ENCODE measurements at regions not wholly inside any gene's neighbourhood (a gene's known extent, or its start where the extent isn't known, plus 50 kb on each side); places are given as distances from the start of the nearest gene placed in this dataset.
A peak's percentile ranks its signal among the peaks of the same experiment; 100 is the strongest.

DNA sequence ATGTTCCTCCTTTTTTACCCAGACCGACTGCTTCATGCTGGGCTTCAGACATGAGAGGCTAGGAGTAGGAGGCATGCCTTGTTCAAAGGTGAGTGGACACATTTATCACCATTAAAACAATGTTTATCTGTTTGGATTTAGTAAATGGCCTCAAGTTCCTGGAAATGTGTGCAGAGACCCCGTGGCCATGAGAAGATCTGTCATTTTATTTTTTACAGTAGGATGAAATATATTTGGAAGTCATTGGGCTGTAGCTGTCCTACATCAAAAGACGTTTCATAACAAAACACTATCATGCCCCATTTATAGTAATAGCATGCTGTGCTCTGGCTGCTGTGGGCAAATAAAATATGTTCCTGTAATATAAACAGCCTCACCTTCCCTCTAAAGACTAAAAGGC, 403.9 kb upstream of the TNP1 start:
- no peak for DNase-seq

DNA sequence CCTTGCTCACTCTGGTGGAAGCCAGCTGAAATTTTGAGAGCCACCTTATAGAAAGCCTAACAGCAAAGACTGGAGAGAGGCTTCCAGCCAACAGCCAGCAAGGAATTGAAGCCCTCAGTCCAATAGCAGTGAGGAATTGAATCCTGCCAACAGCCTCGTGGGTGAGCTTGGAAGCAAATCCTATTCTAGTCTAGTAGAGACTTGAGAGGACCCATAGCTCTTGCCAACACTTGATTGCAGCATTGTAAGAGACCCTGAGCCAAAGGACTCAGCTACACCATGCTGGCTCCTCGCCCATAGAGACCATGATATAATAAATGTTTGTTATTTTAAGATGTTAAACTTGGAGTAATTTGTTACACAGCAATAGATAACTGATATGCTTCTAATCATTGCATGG, 403.0 kb upstream of the TNP1 start:
- no peak for DNase-seq

DNA sequence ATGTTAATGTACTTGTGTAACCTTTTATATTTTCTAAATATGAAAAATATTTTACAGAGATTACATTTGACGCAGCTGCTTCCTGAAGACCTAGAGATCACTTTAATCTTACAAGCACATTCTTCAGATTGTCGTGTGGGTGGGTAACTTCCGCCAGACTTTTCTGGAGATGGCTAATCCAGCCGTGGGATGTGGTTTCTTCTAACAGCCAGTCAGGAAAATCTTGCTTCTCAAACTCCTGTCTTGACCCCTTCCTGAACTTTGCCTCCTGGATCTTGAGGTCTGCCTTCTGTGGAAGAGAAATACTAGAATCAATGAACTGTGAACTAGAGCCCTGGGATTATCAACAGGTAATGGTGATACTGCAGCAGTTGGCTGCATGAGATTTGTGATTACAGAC, 401.6 kb upstream of the TNP1 start:
- DNase-seq = no peak

DNA sequence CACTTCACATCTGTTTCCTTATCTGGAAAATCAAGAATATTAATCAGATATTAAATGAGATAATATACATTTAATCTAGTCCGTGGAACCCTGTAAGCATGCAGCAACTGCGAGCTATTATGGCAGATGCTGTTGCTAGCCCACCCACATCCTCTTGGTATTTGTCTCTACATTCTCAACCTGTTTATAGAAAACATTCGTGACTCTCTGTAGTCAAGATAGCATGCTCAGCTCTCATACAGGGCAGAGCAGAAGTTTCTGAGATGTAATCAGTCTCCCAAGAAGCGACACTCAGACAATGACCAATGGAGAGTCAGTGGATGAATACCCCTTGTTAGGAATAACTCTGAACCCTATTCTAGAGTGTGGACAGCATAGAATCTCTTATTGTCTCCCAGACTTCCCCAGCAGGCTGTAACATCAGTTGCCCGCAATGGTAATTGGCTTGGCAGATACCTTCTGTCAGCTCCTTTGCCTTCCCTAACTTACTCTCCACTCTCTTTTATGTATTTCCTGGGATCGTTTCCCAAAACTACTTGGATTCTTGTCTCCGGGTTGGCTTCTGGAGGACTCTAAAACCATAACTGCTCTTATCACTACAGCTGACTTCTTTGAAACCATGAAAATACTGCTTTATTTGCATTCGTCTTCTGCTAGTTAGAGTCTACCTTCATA, 400.7 kb upstream of the TNP1 start:
- no peak for DNase-seq

DNA sequence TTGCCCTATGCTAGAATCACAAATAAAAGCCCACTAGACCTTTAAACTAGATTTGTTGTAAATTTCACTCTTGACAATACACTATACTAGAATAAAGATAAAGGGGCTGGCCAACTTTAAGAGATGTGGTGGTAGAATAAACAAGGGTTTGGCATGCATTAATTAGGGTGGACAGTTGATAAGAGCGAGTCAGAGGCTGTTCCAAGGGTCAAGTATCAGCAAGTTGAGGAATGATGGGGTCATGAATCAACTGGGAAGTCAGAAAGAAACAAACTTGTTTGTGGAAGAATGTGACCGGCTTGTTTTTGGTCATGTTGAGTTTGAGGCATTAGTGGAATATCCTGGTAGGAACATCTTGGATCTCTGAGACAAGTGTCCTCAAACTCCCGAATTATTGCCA, 398.3 kb upstream of the TNP1 start:
- no peak for DNase-seq

DNA sequence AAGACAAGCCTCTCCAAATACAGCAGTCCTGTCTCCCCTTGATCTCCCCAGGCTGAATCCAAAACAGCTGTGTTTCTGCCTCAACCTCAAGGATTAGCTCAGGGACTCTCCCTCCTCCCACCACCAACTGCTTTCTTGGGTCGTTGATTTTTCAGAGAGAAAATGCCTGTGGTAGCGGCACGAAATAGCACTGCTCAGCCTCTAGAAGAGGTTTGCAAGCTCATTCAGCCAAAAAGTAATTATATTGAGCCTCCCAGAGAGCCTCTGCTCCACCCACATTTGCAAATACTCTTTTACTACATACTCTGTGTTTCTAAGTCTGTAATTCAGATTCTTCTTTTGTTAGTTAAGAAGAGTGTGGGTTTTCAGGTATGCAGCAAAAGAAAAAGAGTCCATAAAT, 396.4 kb upstream of the TNP1 start:
- DNase-seq = no peak

DNA sequence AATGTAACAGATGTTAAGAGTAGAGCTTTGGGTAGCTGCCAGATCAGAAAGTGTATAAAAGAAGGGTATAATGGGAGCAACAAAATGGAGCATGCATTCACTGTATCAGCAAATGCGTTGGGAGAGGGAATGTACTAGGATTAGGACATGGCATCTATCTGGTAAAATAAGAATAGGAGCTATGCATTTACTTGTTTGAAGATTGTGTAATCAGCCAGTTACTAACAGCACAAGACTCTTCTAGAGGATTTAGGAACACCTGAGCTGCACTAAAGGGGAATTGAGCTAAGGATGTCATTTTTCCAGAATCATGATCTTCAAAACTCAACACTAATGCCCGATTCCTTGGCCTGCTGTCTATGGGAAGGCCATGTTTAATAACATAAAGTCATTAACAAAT, 394.2 kb upstream of the TNP1 start:
- no peak for DNase-seq

DNA sequence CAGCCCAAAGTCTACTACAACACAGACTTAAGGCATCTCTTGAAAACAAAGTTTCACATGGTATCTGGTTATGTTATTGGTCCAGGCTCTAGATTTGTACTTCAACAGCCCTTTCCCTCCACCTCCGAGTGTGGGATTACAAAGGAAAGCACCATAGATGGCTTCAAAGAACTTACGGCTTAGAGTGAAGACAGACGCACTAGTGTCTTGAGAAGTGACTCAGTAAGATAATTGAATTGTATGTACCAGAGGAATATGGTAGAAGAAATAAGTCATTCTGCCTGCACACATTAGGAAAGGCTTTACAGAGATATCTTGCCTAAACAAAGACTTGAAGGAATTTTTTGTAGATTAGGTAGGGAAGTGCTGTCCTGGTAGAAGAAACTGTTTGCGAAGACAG, 392.3 kb upstream of the TNP1 start:
- DNase-seq = no peak

DNA sequence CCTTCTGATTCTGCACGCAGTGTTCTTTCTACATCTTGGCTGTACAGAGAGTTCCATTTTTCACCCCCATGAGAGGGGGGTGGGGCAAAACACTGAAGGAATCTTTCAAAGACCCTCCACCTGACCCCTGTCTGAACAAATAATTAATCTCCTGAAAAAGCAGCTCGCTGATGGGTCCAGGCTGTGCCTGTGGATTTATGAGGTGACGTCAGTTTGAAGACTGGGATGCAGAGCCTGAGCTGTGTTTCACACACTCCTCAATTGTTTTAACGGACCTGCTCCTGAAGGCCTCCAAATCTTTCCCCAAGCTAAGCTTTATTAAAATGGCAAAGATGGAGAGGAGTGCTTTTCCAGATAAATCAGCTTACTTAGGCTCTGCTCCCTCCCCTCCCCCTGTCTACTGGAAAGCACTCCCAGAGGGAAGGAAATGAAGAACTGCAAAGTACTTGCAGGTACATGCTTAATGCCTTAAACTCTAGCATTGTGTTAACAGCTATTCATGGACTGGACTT, 390.2 kb upstream of the TNP1 start:
- no peak for DNase-seq

DNA sequence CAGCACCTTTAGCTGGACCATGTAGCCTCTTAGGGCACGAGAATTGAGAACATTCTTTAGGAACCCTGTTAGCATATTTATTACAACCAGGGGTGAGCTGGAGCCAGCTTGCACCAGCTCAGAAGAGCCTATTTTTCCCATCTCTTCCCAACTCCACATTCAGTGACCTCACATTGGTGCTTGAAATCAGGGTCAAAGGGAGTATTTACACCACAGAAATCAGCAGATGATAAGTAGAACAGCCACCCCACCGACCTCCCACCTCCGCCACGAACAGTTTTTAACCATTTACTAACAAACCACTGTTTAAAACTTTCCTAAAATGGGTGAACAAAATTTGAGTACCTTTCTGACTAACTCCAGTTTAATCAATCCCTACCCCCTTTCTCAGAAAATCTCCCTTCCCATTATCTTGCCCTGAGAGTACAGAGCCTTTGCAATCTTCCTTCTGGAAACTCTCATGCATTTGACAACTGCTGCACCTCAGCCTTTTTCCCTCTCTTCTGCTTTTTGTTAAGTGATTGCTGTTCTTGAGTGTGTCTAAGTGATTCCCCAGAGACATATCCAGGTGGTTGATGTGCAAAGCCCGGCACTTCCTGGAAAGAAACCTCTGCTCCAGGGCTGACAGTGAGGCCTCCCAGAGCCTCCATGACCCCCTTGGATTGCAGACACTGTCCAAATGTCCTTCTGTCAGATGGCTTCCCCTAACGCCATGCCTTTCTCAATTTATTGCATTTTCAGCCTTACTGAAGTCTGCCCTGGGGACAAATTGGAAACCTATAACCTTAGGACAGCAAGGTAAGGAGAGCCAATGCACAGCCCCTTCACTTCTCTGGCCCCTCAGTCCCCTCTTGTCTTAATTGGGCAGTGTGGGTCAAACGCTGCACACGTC, 389.5 kb upstream of the TNP1 start:
- DNase-seq = no peak

DNA sequence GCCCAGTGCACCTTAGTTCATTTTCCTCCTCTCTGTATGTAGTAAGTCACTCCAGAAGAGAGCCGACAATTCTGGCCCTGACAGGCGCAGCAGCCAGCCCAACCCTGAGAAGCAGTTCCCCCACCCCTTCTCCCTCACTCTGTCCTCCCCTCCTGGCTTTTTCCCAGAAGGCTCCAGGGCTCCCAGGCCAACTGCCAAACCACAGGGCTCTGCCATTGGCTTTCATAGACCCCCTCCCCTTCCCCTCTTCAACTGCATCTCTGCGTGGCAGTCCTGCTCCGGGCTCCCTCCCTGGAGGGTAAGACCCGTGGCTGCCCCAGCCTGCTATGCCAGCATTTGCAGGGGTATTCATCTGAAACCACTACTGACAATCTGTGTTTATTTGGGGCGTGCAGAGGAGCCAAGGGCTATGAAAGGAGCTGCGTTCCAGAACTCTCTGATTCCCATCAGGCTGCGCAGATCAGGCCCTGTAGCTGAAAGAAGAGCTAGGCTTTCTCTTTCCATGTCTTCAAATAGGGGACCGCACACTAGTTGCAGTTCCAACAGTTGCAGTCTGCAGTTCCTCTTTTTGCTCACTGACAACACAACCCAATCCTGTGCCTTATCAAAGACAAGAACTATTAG, 388.6 kb upstream of the TNP1 start:
- DNase-seq = peak; percentile 24 to 42

DNA sequence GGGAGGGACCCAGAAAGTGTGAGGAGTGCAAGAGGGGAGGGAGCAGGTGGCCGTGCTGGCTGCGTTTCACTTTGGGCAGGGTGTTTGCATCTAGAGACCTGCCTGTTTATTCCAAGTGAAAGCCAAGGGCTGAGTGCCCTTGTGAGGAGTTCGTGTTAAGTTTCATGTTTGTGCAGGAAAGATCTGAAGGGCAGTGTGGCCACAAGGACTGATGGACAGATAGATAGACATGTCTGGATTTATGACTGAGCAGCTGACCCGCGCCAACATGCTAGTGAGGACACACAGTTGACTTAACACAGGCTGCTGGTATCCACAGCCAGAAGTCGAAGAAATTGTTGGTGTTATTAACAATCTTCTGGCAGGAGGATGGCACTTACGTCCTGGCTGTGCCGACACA, 387.6 kb upstream of the TNP1 start:
- no peak for DNase-seq

DNA sequence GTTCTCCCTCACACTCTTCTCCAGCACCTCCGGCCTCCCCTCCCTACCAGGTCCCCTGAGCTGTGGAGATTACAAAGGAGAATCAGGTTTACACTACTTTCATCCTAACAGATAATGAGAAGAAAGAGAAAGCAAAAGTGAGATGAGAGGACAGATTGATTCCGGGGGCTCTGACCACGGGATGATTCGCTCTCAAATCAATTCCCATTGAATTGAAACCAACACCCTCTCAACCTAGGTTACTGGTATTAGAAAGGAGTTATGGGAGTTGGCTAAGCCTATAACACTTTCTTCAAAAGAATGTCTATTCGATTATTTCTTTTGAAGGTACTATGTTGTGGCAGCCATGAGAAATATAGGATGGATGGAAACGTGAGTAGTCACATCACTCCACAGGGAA, 386.2 kb upstream of the TNP1 start:
- DNase-seq = no peak

DNA sequence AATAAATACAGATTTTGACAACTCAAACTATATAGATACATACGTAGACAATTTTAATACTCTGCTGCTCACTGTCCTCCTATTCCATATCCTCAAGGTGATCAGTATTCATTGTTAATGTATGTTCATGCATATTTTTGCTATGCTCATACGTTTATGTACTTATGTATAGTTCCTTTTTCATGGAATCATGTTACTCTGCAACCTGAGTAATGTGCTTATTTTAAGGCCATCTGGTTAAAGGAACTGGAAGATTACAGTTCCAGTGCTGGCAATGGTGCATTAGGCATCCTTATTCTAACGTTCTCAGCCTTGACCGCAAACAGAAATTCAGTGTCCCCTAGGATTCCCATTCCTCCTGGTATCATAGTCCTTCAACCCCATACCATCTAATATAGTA, 385.0 kb upstream of the TNP1 start:
- no peak for DNase-seq

DNA sequence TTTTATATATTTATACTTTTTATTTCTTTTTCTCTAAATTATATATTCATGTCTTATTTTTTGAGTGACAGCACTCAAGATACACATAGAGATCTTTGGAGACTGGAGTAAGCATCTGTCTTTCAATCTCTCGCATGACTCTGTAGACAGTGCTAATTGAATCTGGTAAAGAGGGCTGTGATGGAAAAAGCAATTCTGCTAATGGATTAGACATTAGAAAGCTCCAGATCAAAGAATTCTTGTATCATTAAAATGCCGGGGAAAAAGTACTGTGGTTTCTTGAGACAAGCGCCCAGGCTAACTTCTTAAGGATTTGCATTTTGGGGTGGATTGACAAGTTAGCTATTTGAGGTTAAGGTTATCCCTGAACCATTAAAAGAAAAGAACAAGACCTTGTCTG, 383.1 kb upstream of the TNP1 start:
- DNase-seq = no peak

DNA sequence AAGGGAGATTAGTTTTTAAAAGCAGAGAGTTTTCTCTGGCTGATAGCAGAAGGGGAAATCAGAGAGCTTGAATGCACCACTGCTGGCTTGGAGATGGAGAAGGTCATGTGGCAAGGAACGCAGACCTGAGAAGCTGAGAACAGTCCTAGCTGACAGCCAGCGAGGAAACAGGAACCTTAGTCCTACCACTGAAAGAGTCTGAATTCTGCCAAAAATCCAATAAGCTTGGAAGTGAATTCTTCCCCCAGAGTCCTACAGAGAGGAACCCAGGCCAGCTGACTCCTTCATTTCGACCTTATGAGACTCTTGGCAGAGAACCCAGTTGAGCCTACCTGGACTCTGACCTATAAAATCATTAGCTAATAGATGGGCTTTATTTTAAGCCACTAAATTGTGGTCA, 371.9 kb upstream of the TNP1 start:
- DNase-seq = no peak

DNA sequence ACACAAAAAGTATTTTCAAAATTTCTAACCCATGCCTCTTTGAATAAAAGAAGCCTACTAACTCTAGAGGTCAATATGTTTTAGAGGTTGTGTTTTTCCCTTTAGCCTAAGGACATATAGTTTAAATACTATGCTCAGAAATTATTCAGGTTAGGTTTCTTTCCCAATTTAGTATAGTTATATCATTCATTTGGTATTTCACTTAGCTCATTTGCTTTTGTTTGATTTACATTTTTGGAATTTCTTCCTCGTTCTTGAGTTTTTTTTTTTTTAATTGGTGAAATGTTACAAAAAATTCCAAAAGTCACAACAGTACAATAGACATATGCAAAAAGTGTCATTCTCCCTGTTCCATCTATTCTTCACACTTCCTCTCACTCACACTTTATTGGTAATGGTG, 371.3 kb upstream of the TNP1 start:
- no peak for DNase-seq

DNA sequence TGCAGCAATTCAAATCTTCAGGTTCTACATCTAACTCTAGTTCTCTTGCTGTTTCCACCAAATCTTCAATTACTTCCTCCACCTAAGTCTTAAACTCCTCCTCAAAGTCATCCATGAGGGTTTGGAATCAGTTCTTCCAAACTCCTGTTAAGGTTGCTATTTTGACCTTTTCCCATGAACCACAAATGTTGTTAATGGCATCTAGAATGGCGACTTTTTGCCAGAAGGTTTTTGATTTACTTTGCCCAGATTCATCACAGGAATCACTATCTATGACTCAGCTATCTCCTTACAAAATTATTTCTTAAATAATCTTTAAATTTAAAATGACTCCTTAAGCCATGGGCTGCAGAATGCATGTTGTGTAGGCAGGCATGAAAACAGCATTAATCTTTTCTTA, 368.9 kb upstream of the TNP1 start:
- no peak for DNase-seq

DNA sequence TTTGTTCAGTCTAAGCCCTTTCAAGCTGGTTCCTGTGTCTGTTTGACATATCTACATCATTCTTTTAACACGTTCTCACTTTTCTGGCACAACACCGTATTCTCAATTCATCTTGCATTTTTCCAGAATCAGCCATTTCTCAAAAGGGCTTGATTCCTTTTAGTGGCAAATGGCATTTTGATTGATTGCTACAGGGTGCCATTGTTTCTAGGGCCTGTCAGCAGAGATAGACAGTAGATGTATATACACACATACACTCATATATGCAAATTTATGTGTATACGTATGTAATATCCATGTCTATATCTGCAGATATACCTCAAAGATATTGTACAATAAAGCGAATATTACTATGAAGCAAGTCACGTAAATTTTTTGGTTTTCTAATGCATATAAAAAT, 367.9 kb upstream of the TNP1 start:
- no peak for DNase-seq

DNA sequence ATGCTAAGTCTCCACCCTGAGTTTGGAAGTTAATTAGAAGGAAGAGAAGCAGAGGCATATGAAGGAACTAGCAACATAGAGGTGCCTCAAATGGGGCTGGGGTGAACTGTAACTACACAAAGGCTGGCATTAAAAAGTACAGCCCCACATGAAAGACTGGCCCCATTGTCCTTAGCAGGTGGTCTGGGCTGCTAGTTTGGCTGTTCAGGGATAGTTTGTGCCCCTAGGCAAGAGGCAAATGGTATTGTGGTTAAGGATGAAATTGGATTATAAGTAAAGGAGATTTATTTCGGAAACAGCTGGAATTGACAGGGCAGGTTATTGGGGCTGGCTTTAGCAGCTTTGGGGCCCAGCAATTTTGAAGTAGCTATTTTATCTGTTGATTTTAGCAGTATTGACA, 365.7 kb upstream of the TNP1 start:
- no peak for DNase-seq

DNA sequence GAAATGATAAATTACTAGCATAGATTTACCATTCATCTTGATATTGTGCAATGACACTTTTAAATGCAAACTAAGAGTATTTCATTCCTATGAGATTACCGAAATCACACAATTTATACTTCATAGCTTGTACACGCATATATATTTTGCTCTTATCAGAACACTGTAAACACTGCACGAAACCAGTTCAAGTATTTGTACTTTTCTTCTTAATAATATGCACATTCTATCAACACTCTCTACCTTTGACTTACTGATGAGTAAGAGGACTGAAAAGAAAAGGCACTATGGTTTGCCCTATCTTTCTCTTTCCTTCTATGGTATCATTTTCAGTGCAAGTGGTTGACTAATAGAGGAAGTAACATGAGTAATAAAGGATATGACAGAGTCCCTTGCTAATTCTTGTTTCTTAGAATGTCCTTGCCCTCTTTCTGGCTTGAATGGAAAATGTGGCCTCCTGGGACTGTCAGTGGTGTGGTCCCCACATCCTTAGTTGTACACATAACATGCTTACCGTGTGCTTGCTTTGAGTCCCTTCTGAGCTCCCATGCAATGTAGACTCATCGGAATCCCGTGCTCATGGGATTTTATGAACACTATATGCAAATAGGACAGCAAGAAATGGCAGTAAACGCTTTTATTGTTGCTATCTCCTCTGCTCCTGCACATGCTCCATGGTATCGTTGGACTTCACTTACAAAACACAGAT, 363.5 kb upstream of the TNP1 start:
- peak; percentile 63 to 90 for DNase-seq

DNA sequence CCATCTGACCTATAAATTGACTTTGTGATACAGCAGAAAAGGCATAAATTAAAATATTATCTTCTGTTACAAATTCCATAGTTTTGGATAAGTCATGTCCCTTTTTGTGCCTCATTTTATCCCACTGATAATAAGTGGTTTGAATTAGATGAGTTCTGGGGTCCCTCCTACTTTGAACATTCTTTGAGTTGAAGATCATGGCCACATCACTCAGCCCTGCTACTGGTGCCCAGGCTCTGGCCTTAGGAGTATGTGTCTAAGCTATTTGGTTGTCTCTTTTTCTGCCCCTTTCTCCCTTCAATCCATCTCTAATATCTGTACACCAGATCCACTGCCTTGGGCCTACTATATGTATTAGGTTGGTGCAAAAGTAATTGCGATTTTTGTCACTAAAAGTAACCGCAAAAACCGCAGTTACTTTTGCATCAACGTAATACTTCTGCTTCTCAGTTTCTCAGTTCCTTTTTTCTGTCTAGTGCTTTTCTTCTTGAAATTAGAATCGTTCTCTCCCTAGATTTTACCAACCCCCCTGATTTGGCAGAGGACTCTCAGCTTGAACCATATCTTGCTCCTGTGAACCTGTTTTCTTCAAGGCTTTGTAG, 362.5 kb upstream of the TNP1 start:
- peak; percentile 77 to 87 for DNase-seq

Data from inflammatory macrophage (primary cell).